OCI-LY1 (cell line): ENCODE measurements at regions not wholly inside any gene's neighbourhood (a gene's known extent, or its start where the extent isn't known, plus 50 kb on each side); places are given as distances from the start of the nearest gene placed in this dataset.

Experiments used
- H2AFZ ChIP-seq: fragments of 200-600 bp; sonication (generic), shearing (Covaris generic); 2 replicates; pipeline ENCODE4 v1.6.0; 2014; ENCODE audit warnings: antibody characterized with exemption, mild to moderate bottlenecking, low read length
- H3F3A ChIP-seq: fragments of 200-600 bp; sonication (generic), shearing (Covaris generic); 2 replicates; pipeline ENCODE4 v1.6.0; 2014; ENCODE audit warnings: mild to moderate bottlenecking, antibody characterized with exemption, low read length, moderate library complexity; ENCODE audit not compliant: insufficient read depth
- H3K27ac ChIP-seq: fragments of 200-600 bp; sonication (generic); 2 replicates; pipeline ENCODE4 v1.5.1; 2014; ENCODE audit warnings: low read length, mixed run types, mild to moderate bottlenecking, low read depth; ENCODE audit not compliant: poor library complexity, severe bottlenecking
- H3K27me3 ChIP-seq: fragments of 200-600 bp; sonication (generic); 2 replicates; pipeline ENCODE4 v1.6.0; 2014; ENCODE audit warnings: antibody characterized with exemption, mild to moderate bottlenecking, low read length, moderate library complexity; ENCODE audit not compliant: insufficient read depth
- H3K36me3 ChIP-seq: fragments of 200-600 bp; sonication (generic); 2 replicates; pipeline ENCODE4 v1.6.1; 2014; ENCODE audit warnings: mild to moderate bottlenecking, antibody characterized with exemption, low read length, moderate library complexity, mixed read lengths; ENCODE audit not compliant: insufficient read depth
- H3K4me1 ChIP-seq: fragments of 200-600 bp; sonication (generic); 2 replicates; pipeline ENCODE4 v1.5.1; 2014; ENCODE audit warnings: mild to moderate bottlenecking, low read length, moderate library complexity; ENCODE audit not compliant: insufficient read depth, severe bottlenecking
- H3K4me2 ChIP-seq: fragments of 200-600 bp; sonication (generic), shearing (Covaris generic); 2 replicates; pipeline ENCODE4 v1.6.1; 2014; ENCODE audit warnings: low read length
- H3K4me3 ChIP-seq: fragments of 200-600 bp; sonication (generic); 2 replicates; pipeline ENCODE4 v1.5.1; 2014; ENCODE audit warnings: low read length, low read depth, mild to moderate bottlenecking, mixed read lengths; ENCODE audit not compliant: poor library complexity, severe bottlenecking
- H3K79me2 ChIP-seq: fragments of 200-600 bp; shearing (Covaris generic); 2 replicates; pipeline ENCODE4 v1.6.1; 2016; ENCODE audit warnings: mixed run types, low read length, mixed read lengths; ENCODE audit not compliant: insufficient read depth
- H3K9ac ChIP-seq: fragments of 200-600 bp; sonication (generic), shearing (Covaris generic); 2 replicates; pipeline ENCODE4 v1.6.1; 2014; ENCODE audit warnings: mild to moderate bottlenecking, low read length, mixed read lengths
- H3K9me2 ChIP-seq: fragments of 200-600 bp; sonication (generic), shearing (Covaris generic); 2 replicates; pipeline ENCODE4 v1.6.1; 2014; ENCODE audit warnings: low read depth, mild to moderate bottlenecking, low read length, mixed read lengths
- H3K9me3 ChIP-seq: fragments of 200-600 bp; shearing (Covaris generic); 2 replicates; pipeline ENCODE4 v1.6.1; 2014; ENCODE audit warnings: low read length, mixed read lengths
- H4K20me1 ChIP-seq: fragments of 200-600 bp; sonication (generic), shearing (Covaris generic); 2 replicates; pipeline ENCODE4 v1.6.0; 2016; ENCODE audit warnings: mild to moderate bottlenecking, low read length; ENCODE audit not compliant: insufficient read depth
- EZH2 ChIP-seq: fragments of 200-600 bp; sonication (generic), shearing (Covaris generic); IDR thresholded peaks from 2 replicates; pipeline ENCODE4 v1.8.0; 2017; ENCODE audit warnings: borderline replicate concordance, mixed run types, mild to moderate bottlenecking, antibody characterized with exemption, low read length, moderate library complexity, mixed read lengths
- TF ChIP-seq, protein P1 (sequence below): fragments of 200-600 bp; sonication (generic), shearing (Covaris generic); IDR thresholded peaks from 2 replicates; pipeline ENCODE4 v1.5.1; 2017; ENCODE audit warnings: mild to moderate bottlenecking, antibody characterized with exemption, low read length, moderate library complexity, mixed read lengths

DNA sequence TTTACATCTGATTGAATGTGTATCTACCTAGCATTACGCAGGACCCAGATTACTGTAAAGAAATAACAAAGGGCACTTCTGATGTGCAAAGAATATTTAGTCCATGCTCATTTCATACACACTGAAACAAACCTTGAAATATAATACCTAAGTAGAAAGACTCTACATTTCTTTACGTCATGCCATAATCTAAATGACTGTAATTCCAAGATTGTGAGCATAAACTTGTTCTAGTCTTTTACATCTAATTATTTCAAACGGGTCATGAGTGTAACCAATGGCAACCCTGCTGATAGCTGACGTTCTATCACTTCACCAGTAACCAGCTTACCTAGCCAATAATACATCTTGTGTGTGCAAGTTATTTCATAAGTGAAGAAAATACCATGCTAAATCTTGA is 433.8 kb downstream of the PRKD1 start:
- Histone ChIP-seq H3F3A (no peaks in the 10 kb centered on the region), H3K4me1 (no peaks in the 10 kb centered on the region), H3K27me3 (no peaks in the 10 kb centered on the region), H3K36me3 (no peaks in the 10 kb centered on the region), H3K79me2 (no peaks in the 10 kb centered on the region), H3K4me2 (no peak overlapping the region), H3K9ac (no peak overlapping the region), H4K20me1 (no peaks in the 10 kb centered on the region), H2AFZ (no peak overlapping the region), H3K27ac (no peak overlapping the region), H3K9me2 (no peaks in the 10 kb centered on the region), H3K4me3 (no peak overlapping the region), H3K9me3 (no peaks in the 10 kb centered on the region)
- TF ChIP-seq, protein P1, sequence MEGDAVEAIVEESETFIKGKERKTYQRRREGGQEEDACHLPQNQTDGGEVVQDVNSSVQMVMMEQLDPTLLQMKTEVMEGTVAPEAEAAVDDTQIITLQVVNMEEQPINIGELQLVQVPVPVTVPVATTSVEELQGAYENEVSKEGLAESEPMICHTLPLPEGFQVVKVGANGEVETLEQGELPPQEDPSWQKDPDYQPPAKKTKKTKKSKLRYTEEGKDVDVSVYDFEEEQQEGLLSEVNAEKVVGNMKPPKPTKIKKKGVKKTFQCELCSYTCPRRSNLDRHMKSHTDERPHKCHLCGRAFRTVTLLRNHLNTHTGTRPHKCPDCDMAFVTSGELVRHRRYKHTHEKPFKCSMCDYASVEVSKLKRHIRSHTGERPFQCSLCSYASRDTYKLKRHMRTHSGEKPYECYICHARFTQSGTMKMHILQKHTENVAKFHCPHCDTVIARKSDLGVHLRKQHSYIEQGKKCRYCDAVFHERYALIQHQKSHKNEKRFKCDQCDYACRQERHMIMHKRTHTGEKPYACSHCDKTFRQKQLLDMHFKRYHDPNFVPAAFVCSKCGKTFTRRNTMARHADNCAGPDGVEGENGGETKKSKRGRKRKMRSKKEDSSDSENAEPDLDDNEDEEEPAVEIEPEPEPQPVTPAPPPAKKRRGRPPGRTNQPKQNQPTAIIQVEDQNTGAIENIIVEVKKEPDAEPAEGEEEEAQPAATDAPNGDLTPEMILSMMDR, result no peak
- no peak for TF ChIP-seq EZH2

DNA sequence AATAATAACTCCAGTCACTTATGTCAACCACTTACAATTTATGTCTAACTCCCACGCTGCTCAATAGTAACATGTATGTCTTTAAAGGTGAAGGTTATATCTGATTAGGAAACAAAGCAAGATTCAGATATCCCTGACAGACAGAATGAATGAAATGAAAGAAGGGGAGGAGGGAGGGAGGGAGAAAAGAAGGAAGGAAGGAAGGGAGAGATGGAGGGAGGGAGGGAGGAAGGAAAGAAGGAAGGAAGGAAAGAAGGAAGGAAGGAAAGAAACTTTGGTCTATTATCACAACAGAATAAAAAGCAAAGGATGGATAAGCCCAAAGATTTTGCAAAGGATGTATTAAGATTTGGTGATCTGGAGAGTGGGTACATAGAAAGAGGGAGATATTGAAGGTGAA is 433.3 kb downstream of the PRKD1 start:
- Histone ChIP-seq H3K9me2 (no peaks in the 10 kb centered on the region), H3K4me2 (no peak overlapping the region), H4K20me1 (no peaks in the 10 kb centered on the region), H2AFZ (no peak overlapping the region), H3K79me2 (no peaks in the 10 kb centered on the region), H3F3A (no peaks in the 10 kb centered on the region), H3K36me3 (no peaks in the 10 kb centered on the region), H3K27ac (no peak overlapping the region), H3K4me3 (no peak overlapping the region), H3K9ac (no peak overlapping the region), H3K27me3 (no peaks in the 10 kb centered on the region), H3K9me3 (no peaks in the 10 kb centered on the region), H3K4me1 (no peaks in the 10 kb centered on the region)
- TF ChIP-seq, protein P1, result no peak
- no peak for TF ChIP-seq EZH2

DNA sequence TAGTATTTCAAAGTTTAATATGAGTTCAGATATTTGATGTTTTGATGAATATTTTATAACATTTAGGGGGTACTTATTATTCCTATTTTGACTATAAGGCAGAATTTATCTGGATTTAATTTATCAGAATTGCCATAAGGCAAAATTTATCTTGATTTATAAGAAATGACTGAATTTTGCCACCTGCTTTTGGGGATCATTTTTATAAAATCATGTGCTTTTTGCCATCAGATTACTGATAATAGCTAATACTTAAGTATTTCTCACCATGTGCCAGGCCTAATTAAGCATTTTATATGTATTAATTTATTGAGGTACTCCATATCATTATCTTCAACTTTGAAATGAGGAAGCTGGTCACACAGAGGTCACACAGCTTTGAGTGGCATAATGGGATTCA is 423.7 kb downstream of the PRKD1 start:
- no peaks in the 10 kb centered on the region for H3F3A ChIP-seq
- no peaks in the 10 kb centered on the region for H3K9me3 ChIP-seq
- H3K4me3 ChIP-seq, result no peak overlapping the region
- H2AFZ ChIP-seq, result no peak overlapping the region
- H3K79me2 ChIP-seq, result no peaks in the 10 kb centered on the region
- H3K4me1 ChIP-seq, result no peaks in the 10 kb centered on the region
- no peaks in the 10 kb centered on the region for H3K9me2 ChIP-seq
- no peak for TF ChIP-seq EZH2
- TF ChIP-seq, protein P1, result no peak
- H3K4me2 ChIP-seq, result no peak overlapping the region
- no peak overlapping the region for H3K27ac ChIP-seq
- no peaks in the 10 kb centered on the region for H3K36me3 ChIP-seq
- no peaks in the 10 kb centered on the region for H4K20me1 ChIP-seq
- H3K9ac ChIP-seq, result no peak overlapping the region
- H3K27me3 ChIP-seq, result no peaks in the 10 kb centered on the region
